Loucy (cell line): ENCODE measurements at regions not wholly inside any gene's neighbourhood (a gene's known extent, or its start where the extent isn't known, plus 50 kb on each side); places are given as distances from the start of the nearest gene placed in this dataset.

Experiments used
- EZH2phosphoT487 ChIP-seq: fragments of 200-600 bp; IDR thresholded peaks from 2 replicates; pipeline ENCODE4 v1.6.1; 2018; ENCODE audit warnings: antibody characterized with exemption, mild to moderate bottlenecking, moderate library complexity, borderline replicate concordance
- TF ChIP-seq, protein P1 (sequence below): fragments of 200-600 bp; sonication (generic); conservative IDR thresholded peaks from 2 replicates; pipeline ENCODE4 v1.5.1; 2014; ENCODE audit warnings: mild to moderate bottlenecking, antibody characterized with exemption, low read length

GRCh38 chr16:17743578-17743977, 272.8 kb upstream of the XYLT1 start:
- TF ChIP-seq, protein P1, sequence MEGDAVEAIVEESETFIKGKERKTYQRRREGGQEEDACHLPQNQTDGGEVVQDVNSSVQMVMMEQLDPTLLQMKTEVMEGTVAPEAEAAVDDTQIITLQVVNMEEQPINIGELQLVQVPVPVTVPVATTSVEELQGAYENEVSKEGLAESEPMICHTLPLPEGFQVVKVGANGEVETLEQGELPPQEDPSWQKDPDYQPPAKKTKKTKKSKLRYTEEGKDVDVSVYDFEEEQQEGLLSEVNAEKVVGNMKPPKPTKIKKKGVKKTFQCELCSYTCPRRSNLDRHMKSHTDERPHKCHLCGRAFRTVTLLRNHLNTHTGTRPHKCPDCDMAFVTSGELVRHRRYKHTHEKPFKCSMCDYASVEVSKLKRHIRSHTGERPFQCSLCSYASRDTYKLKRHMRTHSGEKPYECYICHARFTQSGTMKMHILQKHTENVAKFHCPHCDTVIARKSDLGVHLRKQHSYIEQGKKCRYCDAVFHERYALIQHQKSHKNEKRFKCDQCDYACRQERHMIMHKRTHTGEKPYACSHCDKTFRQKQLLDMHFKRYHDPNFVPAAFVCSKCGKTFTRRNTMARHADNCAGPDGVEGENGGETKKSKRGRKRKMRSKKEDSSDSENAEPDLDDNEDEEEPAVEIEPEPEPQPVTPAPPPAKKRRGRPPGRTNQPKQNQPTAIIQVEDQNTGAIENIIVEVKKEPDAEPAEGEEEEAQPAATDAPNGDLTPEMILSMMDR: no peak
- TF ChIP-seq EZH2phosphoT487: no peak
